ENCODE measurements at regions not wholly inside any gene's neighbourhood (a gene's known extent, or its start where the extent isn't known, plus 50 kb on each side); places are given as distances from the start of the nearest gene placed in this dataset.

DNA sequence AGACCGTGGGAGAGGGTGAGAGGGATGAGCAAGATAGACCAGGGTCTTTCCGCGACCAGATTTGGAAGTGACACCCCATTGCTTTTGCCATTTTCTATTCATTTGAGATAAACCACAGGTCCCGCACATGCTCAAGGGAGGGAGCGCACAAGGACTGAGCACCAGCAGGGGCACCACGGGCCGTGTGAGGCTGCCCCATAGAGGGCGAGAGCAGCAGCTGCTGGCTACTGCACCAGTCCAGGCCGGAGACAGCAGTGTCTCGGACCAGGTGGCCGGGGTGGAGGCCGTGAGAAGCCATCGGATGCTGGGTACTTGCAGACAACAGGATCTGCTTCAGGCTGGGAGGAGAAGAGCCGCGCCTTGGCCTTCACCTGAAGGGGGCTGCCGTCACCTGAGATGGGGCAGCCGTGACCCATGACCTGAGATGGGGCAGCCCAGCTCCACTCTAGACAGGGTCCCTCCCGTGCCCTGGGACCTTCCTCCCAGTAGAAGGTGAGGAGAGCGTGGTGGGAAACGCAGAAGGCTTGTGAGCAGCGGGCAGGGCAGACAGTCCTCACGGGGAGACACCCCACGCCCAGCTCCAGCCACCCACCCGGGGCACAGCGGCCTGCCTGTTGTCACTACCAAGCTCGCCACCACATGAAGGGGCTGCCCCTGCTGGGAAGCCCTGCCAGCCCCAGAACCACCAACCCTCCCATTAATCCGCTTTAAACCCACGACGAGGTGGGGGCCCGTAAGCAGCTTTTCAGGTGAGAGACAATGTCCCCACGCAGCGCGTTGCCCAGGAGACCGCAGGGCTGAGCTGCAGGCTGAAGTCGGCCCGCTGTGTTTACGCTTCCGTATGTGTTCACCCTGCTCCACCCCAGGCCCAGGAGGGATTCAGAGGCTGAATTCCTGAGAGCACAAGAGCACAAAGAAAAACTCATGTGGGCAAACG is 61.7 kb upstream of the FBRSL1 start:
- no peak for DNase-seq
- Histone ChIP-seq H3K27me3 (ENCODE audit: low read depth) (peaks cover 99% of the 10 kb centered on the region), H3K4me3 (no peak overlapping the region), H3K9me3 (replicated peaks) (no peaks in the 10 kb centered on the region), H3K4me1 (peaks cover 24% of the 10 kb centered on the region), H3K27ac (replicated peaks) (no peak overlapping the region), H3K36me3 (no peaks in the 10 kb centered on the region)
- TF ChIP-seq, protein P1, sequence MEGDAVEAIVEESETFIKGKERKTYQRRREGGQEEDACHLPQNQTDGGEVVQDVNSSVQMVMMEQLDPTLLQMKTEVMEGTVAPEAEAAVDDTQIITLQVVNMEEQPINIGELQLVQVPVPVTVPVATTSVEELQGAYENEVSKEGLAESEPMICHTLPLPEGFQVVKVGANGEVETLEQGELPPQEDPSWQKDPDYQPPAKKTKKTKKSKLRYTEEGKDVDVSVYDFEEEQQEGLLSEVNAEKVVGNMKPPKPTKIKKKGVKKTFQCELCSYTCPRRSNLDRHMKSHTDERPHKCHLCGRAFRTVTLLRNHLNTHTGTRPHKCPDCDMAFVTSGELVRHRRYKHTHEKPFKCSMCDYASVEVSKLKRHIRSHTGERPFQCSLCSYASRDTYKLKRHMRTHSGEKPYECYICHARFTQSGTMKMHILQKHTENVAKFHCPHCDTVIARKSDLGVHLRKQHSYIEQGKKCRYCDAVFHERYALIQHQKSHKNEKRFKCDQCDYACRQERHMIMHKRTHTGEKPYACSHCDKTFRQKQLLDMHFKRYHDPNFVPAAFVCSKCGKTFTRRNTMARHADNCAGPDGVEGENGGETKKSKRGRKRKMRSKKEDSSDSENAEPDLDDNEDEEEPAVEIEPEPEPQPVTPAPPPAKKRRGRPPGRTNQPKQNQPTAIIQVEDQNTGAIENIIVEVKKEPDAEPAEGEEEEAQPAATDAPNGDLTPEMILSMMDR (IDR thresholded peaks at IDR 0.05; ENCODE audit: borderline replicate concordance) = no peak
- intact Hi-C loops (cut with micrococcal nuclease) = no loop called here

GRCh38 chr12:132427174-132427768 is 62.7 kb upstream of the FBRSL1 start:
- TF ChIP-seq, protein P1 (IDR thresholded peaks at IDR 0.05; ENCODE audit: borderline replicate concordance) = no peak
- no peak overlapping the region for H3K27ac ChIP-seq (replicated peaks)
- no peaks in the 10 kb centered on the region for H3K36me3 ChIP-seq
- no peaks in the 10 kb centered on the region for H3K9me3 ChIP-seq (replicated peaks)
- no peak for DNase-seq
- peaks cover 99% of the 10 kb centered on the region for H3K27me3 ChIP-seq (ENCODE audit: low read depth)
- H3K4me3 ChIP-seq = no peak overlapping the region
- peaks cover 24% of the 10 kb centered on the region for H3K4me1 ChIP-seq
- intact Hi-C loops (cut with micrococcal nuclease) = no loop called here

DNA sequence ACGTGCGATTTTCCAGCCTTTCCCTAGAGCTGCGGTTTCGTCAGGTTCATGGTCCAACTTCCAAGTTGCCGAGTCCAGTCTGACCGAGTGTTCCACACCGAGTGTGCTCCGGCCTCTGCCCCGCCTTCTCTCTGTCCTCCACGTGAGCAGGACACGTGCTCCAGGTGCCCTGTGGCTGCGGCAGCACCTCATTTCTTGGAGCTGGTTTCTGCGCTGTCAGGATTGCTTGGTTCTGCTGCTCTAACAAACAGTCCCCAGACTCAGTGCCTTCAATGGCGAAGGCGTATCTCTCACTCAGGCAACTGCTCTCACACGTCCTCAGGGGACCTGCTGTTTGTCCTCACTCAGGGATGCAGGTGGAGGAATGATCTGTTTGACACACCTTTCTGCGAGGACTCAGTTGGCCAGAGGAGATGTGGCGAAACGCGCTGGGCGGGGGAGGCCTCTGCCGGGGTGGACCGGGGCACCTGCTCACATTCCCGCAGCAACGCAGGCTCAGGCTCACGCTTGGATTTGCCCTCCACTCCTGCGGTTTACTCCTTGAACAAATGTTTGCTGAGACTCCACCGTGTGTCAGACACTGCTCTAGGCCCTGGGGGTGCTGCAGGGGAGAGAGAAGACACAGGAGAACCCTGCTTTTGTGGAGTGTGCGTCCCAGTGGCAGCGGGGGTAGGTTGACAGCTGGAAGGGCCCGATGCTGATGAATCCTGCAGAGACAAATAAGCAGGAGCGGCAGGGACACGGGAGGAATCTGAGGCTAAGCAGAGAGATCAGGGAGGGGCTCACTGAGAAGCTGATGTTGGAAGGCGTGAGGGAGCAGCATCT is 63.4 kb upstream of the FBRSL1 start:
- TF ChIP-seq, protein P1 (IDR thresholded peaks at IDR 0.05; ENCODE audit: borderline replicate concordance) = no peak
- intact Hi-C loops (cut with micrococcal nuclease) = no loop called here
- no peak overlapping the region for H3K4me3 ChIP-seq
- H3K9me3 ChIP-seq (replicated peaks) = no peaks in the 10 kb centered on the region
- no peak for DNase-seq
- H3K27ac ChIP-seq (replicated peaks) = no peak overlapping the region
- peaks cover 99% of the 10 kb centered on the region for H3K27me3 ChIP-seq (ENCODE audit: low read depth)
- no peaks in the 10 kb centered on the region for H3K36me3 ChIP-seq
- H3K4me1 ChIP-seq = peaks cover 24% of the 10 kb centered on the region

DNA sequence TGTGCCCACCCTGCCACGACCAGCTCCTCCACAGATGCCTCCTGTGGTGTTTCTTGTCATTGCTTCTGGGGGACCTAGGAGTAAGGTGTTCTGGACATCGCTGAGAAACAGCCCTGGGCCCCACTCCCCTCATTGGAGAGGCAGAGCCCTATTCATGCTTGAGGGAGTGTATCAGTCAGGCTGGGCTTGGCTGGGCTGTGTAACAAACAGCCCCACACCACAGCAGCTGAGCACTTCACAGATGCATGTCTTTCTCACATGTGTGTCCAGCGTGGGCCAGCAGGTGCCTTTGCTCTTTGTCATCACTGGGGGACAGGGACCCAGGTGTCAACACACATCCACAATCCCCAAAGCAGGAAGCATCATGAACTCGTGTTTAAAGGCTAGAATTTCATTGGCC is 65.1 kb upstream of the FBRSL1 start:
- Histone ChIP-seq H3K9me3 (replicated peaks) (no peaks in the 10 kb centered on the region), H3K4me1 (peaks cover 13% of the 10 kb centered on the region), H3K27ac (replicated peaks) (no peak overlapping the region), H3K36me3 (no peaks in the 10 kb centered on the region), H3K27me3 (ENCODE audit: low read depth) (peaks cover 99% of the 10 kb centered on the region), H3K4me3 (no peak overlapping the region)
- TF ChIP-seq, protein P1 (IDR thresholded peaks at IDR 0.05; ENCODE audit: borderline replicate concordance) = no peak
- intact Hi-C loops (cut with micrococcal nuclease) = no loop called here
- DNase-seq = no peak
